Left lung (tissue), 4 donors: ENCODE measurements at regions not wholly inside any gene's neighbourhood (a gene's known extent, or its start where the extent isn't known, plus 50 kb on each side); places are given as distances from the start of the nearest gene placed in this dataset.
"Not testable (repeated sequence)": the region's sequence is repeated elsewhere in the genome, so short reads cannot be mapped to it uniquely, and the experiment has no call there.

ENCODE experiments used
- ATAC-seq: fragments of 200-7000 bp; cut with Tn5 transposase; one replicate; pipeline ENCODE4 v1.9.1; 2020; ENCODE audit warnings: moderate library complexity
- DNase-seq, 4 donors: peaks; one replicate each; pipeline ENCODE4 v3.0.0-alpha.2; 2013 to 2020
- H3K27ac ChIP-seq, 2 donors: fragments of 200-600 bp; sonication (generic) in 1 of 2; one replicate each; pipeline versions ENCODE4 v1.5.0 to v1.8.0; 2020 to 2021
- H3K27me3 ChIP-seq, 2 donors: fragments of 200-600 bp; sonication (generic) in 1 of 2; one replicate each; pipeline versions ENCODE4 v1.5.0 to v1.8.0; 2020 to 2021
- H3K36me3 ChIP-seq, 2 donors: fragments of 200-600 bp; sonication (generic) in 1 of 2; one replicate each; pipeline versions ENCODE4 v1.5.0 to v1.8.0; 2020 to 2021
- H3K4me1 ChIP-seq, 2 donors: fragments of 200-600 bp; one replicate each; pipeline ENCODE4 v1.8.0; 2021
- H3K4me3 ChIP-seq, 2 donors: fragments of 200-600 bp; sonication (generic) in 1 of 2; one replicate each; pipeline versions ENCODE4 v1.5.0 to v1.8.0; 2020 to 2021; ENCODE audit warnings: mild to moderate bottlenecking in 1 of 2
- H3K9me3 ChIP-seq, 2 donors: fragments of 200-600 bp; sonication (generic) in 1 of 2; one replicate each; pipeline versions ENCODE4 v1.5.0 to v1.8.0; 2020 to 2021
- CTCF ChIP-seq, 2 donors: fragments of 200-600 bp; sonication (generic) in 1 of 2; IDR thresholded peaks; one replicate each; pipeline versions ENCODE4 v1.5.0 to v1.8.0; 2021; ENCODE audit warnings: antibody characterized with exemption in 2 of 2
- intact Hi-C, 2 donors: fragments of 100-400 bp; cut with DNase I; formaldehyde crosslinking; loops; one replicate each; pipeline versions ENCODE4 v1.11.2 to v1.14.2; 2022
- donor health status: DM: no; HTN: yes; CAD: no.
- donor health status: DM: no; HTN: no; CAD: no.

- no peaks in the 10 kb centered on the region for H3K27me3 ChIP-seq
- TF ChIP-seq CTCF (IDR thresholded peaks at IDR 0.05): no peak
- H3K27ac ChIP-seq: no peak overlapping the region
- no peaks in the 10 kb centered on the region for H3K4me1 ChIP-seq
- intact Hi-C loops: no loop called here
- no peaks in the 10 kb centered on the region for H3K36me3 ChIP-seq
- DNase-seq: no peak
- no peak overlapping the region for H3K4me3 ChIP-seq
- no peak for ATAC-seq
- no peaks in the 10 kb centered on the region for H3K9me3 ChIP-seq
These were observed 828.9 kb downstream of the GLUD2 start for GRCh38 chrX:121876305-121876704.

GRCh38 chrX:121877337-121877736, 829.9 kb downstream of the GLUD2 start:
- H3K27me3 ChIP-seq, ATAC-seq, H3K9me3 ChIP-seq, H3K36me3 ChIP-seq, intact Hi-C loops, H3K27ac ChIP-seq, DNase-seq, H3K4me1 ChIP-seq, H3K4me3 ChIP-seq: not testable (repeated sequence)

- H3K36me3 ChIP-seq: no peaks in the 10 kb centered on the region
- H3K27me3 ChIP-seq: no peaks in the 10 kb centered on the region
- no peak for DNase-seq
- intact Hi-C loops: no loop called here
- H3K27ac ChIP-seq: no peak overlapping the region
- TF ChIP-seq CTCF (IDR thresholded peaks at IDR 0.05): no peak
- H3K9me3 ChIP-seq: no peaks in the 10 kb centered on the region
- H3K4me3 ChIP-seq: no peak overlapping the region
- ATAC-seq: no peak
- H3K4me1 ChIP-seq: no peaks in the 10 kb centered on the region
These were observed 839.1 kb downstream of the GLUD2 start for GRCh38 chrX:121886557-121886956.

GRCh38 chrX:121894756-121895155, 847.3 kb downstream of the GLUD2 start:
- Histone ChIP-seq H3K4me3 (no peak overlapping the region), H3K9me3 (no peaks in the 10 kb centered on the region), H3K4me1 (no peaks in the 10 kb centered on the region), H3K27me3 (no peaks in the 10 kb centered on the region), H3K36me3 (no peaks in the 10 kb centered on the region), H3K27ac (no peak overlapping the region)
- DNase-seq (no peak), ATAC-seq (no peak)
- no peak for TF ChIP-seq CTCF (IDR thresholded peaks at IDR 0.05)
- intact Hi-C loops: no loop called here

- H3K4me1 ChIP-seq: no peaks in the 10 kb centered on the region
- H3K36me3 ChIP-seq: no peaks in the 10 kb centered on the region
- intact Hi-C loops: no loop called here
- H3K4me3 ChIP-seq: no peak overlapping the region
- no peaks in the 10 kb centered on the region for H3K9me3 ChIP-seq
- no peak for DNase-seq
- H3K27me3 ChIP-seq: no peaks in the 10 kb centered on the region
- TF ChIP-seq CTCF (IDR thresholded peaks at IDR 0.05): no peak
- ATAC-seq: no peak
- H3K27ac ChIP-seq: no peak overlapping the region
These were observed 855.1 kb downstream of the GLUD2 start for GRCh38 chrX:121902463-121902862.

GRCh38 chrX:121903961-121904360, 856.6 kb downstream of the GLUD2 start:
- Histone ChIP-seq H3K9me3 (no peaks in the 10 kb centered on the region), H3K4me1 (no peaks in the 10 kb centered on the region), H3K36me3 (no peaks in the 10 kb centered on the region), H3K4me3 (no peak overlapping the region), H3K27me3 (no peaks in the 10 kb centered on the region), H3K27ac (no peak overlapping the region)
- intact Hi-C loops: no loop called here
- DNase-seq (no peak), ATAC-seq (no peak)
- TF ChIP-seq CTCF (IDR thresholded peaks at IDR 0.05): no peak
